C4-2B (cell line): ENCODE measurements at regions not wholly inside any gene's neighbourhood (a gene's known extent, or its start where the extent isn't known, plus 50 kb on each side); places are given as distances from the start of the nearest gene placed in this dataset.

Experiments used
- CTCF ChIP-seq: fragments of 450-650 bp; conservative IDR thresholded peaks from 2 replicates; pipeline ENCODE4 v1.5.1; 2017; ENCODE audit warnings: mild to moderate bottlenecking
- ZFX ChIP-seq: fragments of 450-650 bp; IDR thresholded peaks from 2 replicates; pipeline ENCODE4 v1.6.1; 2017

- no peak for TF ChIP-seq CTCF
- no peak for TF ChIP-seq ZFX
These were observed 329.1 kb upstream of the CNTNAP5 start for GRCh38 chr2:123696021-123696420.
